Body of pancreas (tissue), 4 donors: ENCODE measurements at regions not wholly inside any gene's neighbourhood (a gene's known extent, or its start where the extent isn't known, plus 50 kb on each side); places are given as distances from the start of the nearest gene placed in this dataset.

Experiments
- POLR2A ChIP-seq, 3 donors: fragments of 450-650 bp; IDR thresholded peaks; one replicate each; pipeline ENCODE4 v1.6.1; 2016; ENCODE audit warnings: antibody characterized with exemption in 3 of 3, mild to moderate bottlenecking in 2 of 3
- TF ChIP-seq, protein P1 (sequence below), 7 experiments: fragments of 450-650 bp in 4 of 7; fragments of 200-600 bp in 3 of 7; sonication (generic) in 3 of 7; IDR thresholded peaks; one replicate each; pipeline ENCODE4 v1.5.1; 2016 to 2019; ENCODE audit warnings: antibody characterized with exemption in 7 of 7

GRCh38 chr1:81387446-81387845 lies 413.3 kb upstream of the ADGRL2 start:
- TF ChIP-seq, protein P1, sequence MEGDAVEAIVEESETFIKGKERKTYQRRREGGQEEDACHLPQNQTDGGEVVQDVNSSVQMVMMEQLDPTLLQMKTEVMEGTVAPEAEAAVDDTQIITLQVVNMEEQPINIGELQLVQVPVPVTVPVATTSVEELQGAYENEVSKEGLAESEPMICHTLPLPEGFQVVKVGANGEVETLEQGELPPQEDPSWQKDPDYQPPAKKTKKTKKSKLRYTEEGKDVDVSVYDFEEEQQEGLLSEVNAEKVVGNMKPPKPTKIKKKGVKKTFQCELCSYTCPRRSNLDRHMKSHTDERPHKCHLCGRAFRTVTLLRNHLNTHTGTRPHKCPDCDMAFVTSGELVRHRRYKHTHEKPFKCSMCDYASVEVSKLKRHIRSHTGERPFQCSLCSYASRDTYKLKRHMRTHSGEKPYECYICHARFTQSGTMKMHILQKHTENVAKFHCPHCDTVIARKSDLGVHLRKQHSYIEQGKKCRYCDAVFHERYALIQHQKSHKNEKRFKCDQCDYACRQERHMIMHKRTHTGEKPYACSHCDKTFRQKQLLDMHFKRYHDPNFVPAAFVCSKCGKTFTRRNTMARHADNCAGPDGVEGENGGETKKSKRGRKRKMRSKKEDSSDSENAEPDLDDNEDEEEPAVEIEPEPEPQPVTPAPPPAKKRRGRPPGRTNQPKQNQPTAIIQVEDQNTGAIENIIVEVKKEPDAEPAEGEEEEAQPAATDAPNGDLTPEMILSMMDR (IDR thresholded peaks at IDR 0.05), result no peak
- TF ChIP-seq POLR2A (IDR thresholded peaks at IDR 0.05), result no peak
